Fibroblast of skin of scalp (primary cell): ENCODE measurements at regions not wholly inside any gene's neighbourhood (a gene's known extent, or its start where the extent isn't known, plus 50 kb on each side); places are given as distances from the start of the nearest gene placed in this dataset.
A peak's percentile ranks its signal among the peaks of the same experiment; 100 is the strongest.

Experiments used
- DNase-seq: peaks from one replicate; pipeline ENCODE4 v3.0.0-alpha.2; 2013

- DNase-seq: no peak
Observed at GRCh38 chr14:22452330-22452729, 136.7 kb downstream of the DAD1 start.

- no peak for DNase-seq
Observed at GRCh38 chr14:22450266-22450665, 138.8 kb downstream of the DAD1 start.

GRCh38 chr14:22449600-22449905, 139.5 kb downstream of the DAD1 start:
- no peak for DNase-seq

GRCh38 chr14:22448905-22449599, 140.0 kb downstream of the DAD1 start:
- no peak for DNase-seq

GRCh38 chr14:22448035-22448904, 140.8 kb downstream of the DAD1 start:
- DNase-seq: no peak

DNA sequence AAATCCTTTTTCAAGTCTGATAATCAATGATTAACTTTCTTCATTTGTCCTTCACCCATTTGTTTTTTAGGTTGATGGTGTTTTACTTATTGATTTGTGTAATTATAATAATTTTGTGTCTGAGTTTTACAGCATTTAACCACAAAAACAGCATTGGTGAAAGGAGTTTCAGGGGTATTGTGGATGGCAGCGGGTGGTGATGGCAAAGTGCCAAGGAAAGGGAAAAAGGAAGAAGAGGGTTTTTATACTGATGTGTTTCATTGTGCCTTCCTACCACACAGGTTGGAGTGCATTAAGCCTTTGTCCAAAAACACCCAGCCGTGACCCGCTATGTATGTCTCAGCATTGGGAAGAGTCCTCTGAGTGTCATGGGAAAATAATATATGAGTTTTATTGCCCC, 150.3 kb downstream of the DAD1 start:
- DNase-seq: no peak

- no peak for DNase-seq
Observed at GRCh38 chr14:22434901-22435550, 154.0 kb downstream of the DAD1 start.

GRCh38 chr14:22434030-22434429, 155.0 kb downstream of the DAD1 start:
- no peak for DNase-seq

DNA sequence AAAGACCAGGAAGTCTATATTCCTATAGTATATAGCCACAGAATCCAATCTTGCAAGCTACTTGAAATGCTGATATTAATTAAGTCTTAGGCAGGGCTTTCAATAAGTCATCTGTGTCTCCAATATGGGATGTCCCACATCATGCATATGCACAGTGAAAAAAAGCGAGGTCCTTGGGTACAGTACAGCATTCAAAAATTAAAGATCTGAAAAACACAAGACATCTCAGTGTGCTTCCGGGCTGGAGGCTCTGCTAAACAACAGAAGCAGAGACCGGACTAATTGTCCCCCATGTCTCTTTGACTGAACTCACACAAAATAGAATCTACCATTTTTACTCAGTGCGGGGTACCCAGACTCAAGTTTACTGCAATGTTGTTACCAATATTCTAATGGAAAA, 156.0 kb downstream of the DAD1 start:
- DNase-seq: no peak

- DNase-seq: peak; percentile 94
Observed at GRCh38 chr14:22432348-22432976, 156.6 kb downstream of the DAD1 start.

DNA sequence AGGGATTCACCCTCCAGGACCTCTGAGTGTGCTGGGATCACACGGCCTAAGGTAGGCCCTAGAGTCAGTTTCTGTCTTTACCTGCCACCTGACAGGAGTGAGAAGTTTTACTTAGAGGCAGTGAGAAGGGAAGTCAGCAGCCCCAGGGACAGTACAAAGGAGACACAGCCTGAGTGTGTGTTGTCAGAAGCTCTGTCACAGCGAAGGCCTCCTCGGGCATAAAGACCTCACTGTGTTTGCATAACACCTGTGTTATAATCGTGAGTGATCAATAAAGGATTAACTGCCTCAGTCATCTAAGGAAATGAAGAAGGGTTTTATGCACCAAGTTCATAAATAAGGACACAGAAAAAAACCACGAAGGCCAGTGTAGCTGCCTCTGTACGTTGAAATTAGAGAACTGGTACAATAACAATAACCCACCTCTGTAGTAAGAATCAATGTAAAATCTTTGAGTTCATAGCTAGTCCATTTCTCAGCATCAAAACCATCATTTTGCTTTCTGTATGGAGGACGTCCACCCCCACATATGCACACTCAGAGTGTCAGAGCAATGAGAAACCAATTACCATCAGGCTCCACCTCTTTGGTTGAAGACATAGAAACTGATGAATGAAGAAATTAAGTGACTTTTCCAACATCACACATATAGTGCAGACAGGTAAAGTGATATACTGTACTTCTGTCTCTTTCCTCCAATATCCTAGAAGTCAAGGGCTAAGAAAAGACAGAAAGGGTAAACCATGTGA, 159.3 kb downstream of the DAD1 start:
- DNase-seq: no peak

DNA sequence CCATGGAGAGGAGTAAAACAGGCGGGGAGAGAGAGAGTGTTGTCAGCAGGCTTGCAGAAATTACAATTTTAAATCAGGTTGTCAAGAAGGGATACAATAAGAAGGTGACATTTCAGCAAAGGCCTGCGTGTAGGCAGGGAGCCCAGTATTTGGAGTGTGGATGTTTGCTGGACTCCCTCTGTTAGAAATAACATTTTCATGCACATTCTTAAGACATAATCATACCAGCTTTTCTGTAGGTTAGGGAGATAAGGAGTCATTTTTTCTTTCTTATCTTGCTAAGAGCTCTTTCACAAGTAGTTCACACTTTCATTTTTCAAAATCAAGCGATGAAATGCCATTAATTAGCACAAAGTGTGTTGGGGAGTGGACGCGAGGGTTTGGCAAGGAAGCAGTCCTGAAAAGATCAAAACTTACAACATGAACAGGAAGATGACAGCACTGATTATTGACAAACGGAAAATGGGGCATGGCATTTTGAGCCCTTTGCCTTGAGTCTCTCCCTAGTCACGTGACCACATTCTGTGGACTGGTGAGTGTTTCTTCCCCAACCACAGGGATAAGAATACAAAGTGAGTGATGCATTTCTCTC, 160.2 kb downstream of the DAD1 start:
- no peak for DNase-seq

DNA sequence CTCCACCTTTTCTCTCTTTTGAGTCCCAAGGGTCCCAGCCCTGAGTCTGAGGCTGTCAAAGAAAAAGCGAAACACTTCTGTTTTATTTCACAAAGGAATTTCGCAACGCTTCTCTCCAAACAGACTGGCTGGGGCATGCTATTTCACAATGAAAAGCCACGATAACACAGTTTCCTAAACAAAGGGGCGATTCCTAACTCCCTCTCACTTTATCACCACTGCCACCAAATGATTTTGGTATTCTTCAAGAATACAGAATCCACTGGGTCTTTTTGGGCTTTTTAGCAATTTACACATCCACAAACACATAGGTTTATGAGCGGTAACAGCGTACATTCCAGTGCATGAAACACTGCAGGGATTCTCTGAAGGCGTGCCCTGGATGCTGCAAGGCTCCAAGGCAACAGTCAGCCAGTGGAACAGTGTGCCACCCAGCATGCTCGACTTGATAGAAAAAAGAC, 161.2 kb downstream of the DAD1 start:
- peak; percentile 59 for DNase-seq

GRCh38 chr14:22426711-22427110, 162.3 kb downstream of the DAD1 start:
- DNase-seq: no peak

DNA sequence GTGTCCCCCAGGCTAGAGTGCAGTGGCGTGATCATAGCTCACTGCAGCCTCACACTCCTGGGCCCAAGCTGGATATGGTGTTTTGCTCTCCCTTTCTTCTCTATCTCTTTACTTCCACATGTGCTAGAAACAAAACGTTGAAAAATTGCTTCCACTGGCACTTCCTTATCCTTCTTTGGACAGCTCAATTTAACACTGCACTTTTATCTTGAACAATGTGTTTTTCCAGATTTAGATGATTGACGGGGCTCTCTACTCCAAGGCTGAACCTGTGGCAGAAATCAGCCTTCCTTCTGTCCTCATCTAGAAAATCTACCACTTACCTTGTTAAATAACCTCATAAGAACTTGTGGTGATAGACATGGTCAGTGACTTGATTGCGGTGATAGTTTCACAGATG, 165.1 kb downstream of the DAD1 start:
- no peak for DNase-seq

DNA sequence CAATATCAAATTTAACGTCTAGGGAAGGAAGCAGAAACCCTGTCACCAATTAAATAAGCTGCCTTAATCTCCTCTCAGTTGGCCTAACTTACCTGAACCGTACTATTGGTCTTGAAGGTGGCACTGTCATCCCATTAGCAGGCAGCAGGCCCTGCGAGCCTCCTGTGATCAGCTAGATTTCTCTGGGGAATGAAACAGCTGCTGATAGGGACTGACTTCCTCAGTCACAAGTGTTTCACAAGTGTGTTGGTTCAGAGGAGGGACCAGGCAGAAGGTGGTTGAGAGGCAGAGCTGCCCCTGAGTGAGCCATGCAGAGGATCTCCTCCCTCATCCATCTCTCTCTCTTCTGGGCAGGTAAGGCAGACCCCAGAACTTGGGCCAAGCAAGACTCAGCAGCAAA, 166.8 kb downstream of the DAD1 start:
- no peak for DNase-seq

DNA sequence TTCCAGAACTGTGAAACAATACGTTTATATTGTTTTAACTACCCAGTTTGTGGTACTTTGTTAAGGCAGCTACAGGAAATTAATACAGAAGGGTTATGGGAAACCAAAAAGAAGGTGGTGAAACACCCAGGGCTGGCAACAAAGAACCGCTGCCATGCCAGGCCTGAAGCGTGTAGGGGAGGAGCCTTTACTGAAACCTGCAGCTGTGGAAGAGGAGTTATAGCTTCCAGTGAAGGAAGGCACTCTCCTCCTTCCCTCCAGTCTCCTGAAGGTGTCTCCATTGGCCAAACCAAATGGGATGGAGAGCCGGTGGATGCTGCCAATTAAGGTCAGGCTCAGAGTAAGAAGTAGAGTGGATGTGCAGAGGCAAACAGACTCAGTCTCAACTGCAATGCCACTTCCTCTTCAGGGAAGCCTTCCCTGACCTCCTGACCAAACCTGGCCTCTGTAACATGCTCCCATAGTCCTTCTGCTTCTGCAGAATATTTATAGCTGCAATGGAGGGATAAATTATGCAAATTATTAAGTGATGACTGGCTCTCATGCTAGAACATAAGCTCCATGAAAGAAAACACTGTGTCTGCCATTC, 168.3 kb downstream of the DAD1 start:
- no peak for DNase-seq

GRCh38 chr14:22419620-22420019, 169.4 kb downstream of the DAD1 start:
- DNase-seq: no peak

DNA sequence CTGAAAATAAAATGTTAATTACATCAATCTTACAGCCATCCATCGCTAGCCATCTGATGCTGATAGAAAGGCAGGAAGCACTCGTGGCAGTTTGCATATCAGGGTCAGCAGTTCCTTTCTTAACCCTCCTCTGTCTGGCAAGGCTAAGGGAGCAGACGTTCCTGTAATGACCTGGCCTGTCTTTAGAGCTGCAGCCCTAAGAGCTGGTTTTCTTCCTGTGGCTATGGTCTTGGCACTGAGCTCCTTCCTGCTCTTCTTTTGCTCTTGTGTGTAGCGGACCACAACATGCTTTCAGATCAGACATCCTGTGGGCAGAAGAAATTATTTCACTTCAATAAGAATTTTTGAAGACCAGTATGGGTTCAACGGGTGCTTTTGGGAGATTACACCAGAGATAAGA, 170.4 kb downstream of the DAD1 start:
- DNase-seq: no peak

- DNase-seq: no peak
Observed at GRCh38 chr14:22417914-22418313, 171.1 kb downstream of the DAD1 start.

GRCh38 chr14:22416193-22416592, 172.8 kb downstream of the DAD1 start:
- no peak for DNase-seq

GRCh38 chr14:22415605-22415959, 173.4 kb downstream of the DAD1 start:
- DNase-seq: no peak
